ENCODE measurements at regions not wholly inside any gene's neighbourhood (a gene's known extent, or its start where the extent isn't known, plus 50 kb on each side); places are given as distances from the start of the nearest gene placed in this dataset.

DNA sequence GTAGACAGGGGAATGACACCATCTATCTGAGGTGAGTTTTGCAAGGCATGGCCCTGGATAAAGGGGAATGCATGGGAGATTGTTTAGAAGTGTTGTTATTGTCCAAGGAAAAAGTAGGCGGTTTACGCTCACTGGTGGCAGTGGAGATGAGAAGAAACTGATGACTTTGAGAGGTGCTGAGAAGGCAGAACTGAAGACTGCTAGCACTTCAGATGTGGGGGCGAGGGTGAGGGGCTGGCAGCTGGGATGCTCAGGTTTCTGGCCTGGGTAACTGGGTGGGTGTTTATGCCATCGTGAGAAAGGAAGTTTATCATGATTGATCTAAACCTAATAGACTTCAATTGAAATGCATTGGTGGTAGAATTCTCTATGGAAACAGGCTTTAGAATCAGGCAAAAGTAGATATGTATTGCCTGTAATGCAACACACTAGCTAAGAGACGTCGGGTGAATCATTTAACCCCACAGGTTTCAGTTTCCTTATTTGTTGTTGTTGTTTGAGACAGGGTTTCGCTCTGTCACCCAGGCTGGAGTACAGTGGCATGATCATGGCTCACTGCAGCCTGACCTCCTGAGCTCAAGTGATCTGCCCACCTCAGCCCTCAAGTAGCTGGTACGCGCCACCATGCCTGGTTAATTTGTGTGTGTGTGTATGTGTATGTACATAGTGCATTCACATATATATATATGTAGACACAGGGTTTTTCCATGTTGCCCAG, 123.5 kb downstream of the SLC24A2 start:
- Histone ChIP-seq H3K9ac (no peak overlapping the region), H3K4me1 (peaks cover 0 to 15% (median 7%) of the 10 kb centered on the region in 10 experiments; a peak in 8 of 20 replicates), H3K9me3 (replicated peaks in 1 of 11) (no peaks in the 10 kb centered on the region), H3K27ac (peak overlapping the region in 2 of 11 experiments; percentile 7 to 38; a peak in 2 of 22 replicates), H3K4me2 (peak overlapping the region in 6 of 11 experiments; percentile 5 to 58 (median 26); a peak in 7 of 22 replicates), H4K20me1 (no peaks in the 10 kb centered on the region), H3K4me3 (no peak overlapping the region), H3K36me3 (no peaks in the 10 kb centered on the region), H3K27me3 (no peaks in the 10 kb centered on the region)
- TF ChIP-seq Cebpa-rat (IDR thresholded peaks at IDR 0.05): no peak

DNA sequence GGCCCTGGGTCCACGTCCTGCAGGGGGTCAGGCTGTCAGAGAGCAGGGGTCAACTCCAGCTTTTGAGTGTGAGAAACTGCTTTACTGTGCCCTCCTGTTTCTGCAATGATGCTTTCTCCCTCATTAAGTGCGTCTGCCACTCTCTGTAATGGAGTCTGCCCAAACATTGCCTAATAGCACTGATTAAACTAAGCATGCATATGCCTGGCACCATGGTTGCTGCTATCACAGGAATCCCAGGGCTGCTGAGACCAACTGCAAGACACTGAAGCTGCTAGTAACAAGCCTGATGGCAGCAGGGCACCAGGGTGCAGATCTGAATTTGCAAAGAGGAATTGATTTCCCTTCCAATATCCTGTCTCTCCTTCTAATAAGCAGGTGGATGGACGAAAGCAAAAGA, 125.3 kb downstream of the SLC24A2 start:
- Histone ChIP-seq H3K4me1 (peaks cover 0 to 20% (median 7%) of the 10 kb centered on the region in 10 experiments; a peak in 8 of 20 replicates), H4K20me1 (no peaks in the 10 kb centered on the region), H3K36me3 (no peaks in the 10 kb centered on the region), H3K9me3 (replicated peaks in 1 of 11) (no peaks in the 10 kb centered on the region), H3K9ac (no peak overlapping the region), H3K27ac (no peak overlapping the region), H3K4me3 (no peak overlapping the region), H3K27me3 (no peaks in the 10 kb centered on the region), H3K4me2 (no peak overlapping the region)
- TF ChIP-seq Cebpa-rat (IDR thresholded peaks at IDR 0.05): no peak

DNA sequence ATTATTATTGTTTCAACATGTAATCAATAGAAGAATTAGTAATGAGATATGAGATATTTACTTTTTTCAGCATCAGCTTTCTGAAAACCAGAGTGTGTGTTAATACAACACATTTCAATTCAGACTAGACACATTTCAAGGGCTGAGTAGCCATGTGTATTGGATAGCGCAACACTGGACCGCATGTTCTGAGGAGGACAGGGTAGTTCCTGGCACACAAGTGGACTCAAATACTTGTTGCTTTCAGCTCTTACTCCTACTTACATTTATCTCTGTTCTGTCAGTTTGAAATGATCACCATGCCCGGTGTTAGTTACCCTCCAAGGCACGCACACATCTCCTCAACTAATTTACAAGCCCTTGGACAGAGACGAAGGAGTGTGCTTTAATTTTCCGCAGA, 126.6 kb downstream of the SLC24A2 start:
- Histone ChIP-seq H3K4me1 (peaks cover 0 to 20% (median 7%) of the 10 kb centered on the region in 10 experiments; a peak in 8 of 20 replicates), H3K9ac (no peak overlapping the region), H4K20me1 (no peaks in the 10 kb centered on the region), H3K27me3 (no peaks in the 10 kb centered on the region), H3K36me3 (no peaks in the 10 kb centered on the region), H3K4me2 (no peak overlapping the region), H3K9me3 (replicated peaks in 1 of 11) (no peaks in the 10 kb centered on the region), H3K4me3 (no peak overlapping the region), H3K27ac (no peak overlapping the region)
- no peak for TF ChIP-seq Cebpa-rat (IDR thresholded peaks at IDR 0.05)

DNA sequence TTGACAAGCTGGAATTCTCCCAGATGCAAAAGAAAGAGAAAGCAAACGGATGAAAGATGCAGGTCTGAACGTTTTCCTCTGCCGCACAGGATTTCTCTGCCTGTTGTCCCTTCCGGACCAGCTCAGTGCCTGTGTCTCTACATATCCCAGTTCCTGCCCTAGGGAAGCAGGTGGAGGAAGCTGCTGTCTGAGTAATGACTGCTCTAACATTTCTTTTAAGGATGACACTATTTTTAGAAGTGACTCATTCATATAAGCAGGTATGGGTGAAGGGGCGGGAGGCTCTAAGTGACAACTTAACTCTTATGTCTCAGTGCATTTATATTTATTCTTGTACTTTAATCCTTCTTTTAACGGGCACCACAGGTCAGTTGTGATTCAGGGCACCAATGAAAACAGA, 128.8 kb downstream of the SLC24A2 start:
- Histone ChIP-seq H3K4me1 (peaks cover 4 to 28% (median 7%) of the 10 kb centered on the region in 10 experiments; a peak in 13 of 20 replicates), H4K20me1 (no peaks in the 10 kb centered on the region), H3K9me3 (replicated peaks in 1 of 11) (no peaks in the 10 kb centered on the region), H3K4me3 (no peak overlapping the region), H3K27ac (no peak overlapping the region), H3K27me3 (no peaks in the 10 kb centered on the region), H3K4me2 (0 out of 22 replicates have a peak overlapping the region, but pooled peaks of 1 of the 11 experiments have one; percentile 2), H3K36me3 (no peaks in the 10 kb centered on the region), H3K9ac (no peak overlapping the region)
- TF ChIP-seq Cebpa-rat (IDR thresholded peaks at IDR 0.05): no peak

DNA sequence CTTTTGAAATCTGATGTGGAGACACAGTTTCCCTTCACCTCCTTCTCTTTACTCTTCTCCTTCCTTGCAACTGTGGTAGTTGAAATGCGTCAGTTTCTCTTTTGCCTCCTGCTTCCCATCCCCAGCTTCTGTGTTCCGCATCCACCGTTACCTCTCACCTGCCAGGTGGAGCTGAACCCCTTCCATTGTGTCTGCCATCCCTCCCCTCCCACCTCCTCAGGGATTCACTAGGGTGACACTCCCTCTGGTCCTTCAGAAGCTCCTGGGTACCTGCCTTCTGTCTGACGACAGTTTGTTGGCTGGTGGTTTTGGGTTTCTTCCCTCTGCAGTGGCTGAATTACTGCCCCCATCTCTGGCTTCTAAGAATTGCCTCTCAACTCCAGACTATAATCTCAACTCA, 132.1 kb downstream of the SLC24A2 start:
- Histone ChIP-seq H3K9ac (no peak overlapping the region), H4K20me1 (no peaks in the 10 kb centered on the region), H3K27me3 (no peaks in the 10 kb centered on the region), H3K4me1 (peaks cover 4 to 24% (median 7%) of the 10 kb centered on the region in 10 experiments; a peak in 12 of 20 replicates), H3K4me2 (peak overlapping the region in 2 of 11 experiments; percentile 2 to 11; a peak in 2 of 22 replicates), H3K9me3 (replicated peaks in 1 of 11) (no peaks in the 10 kb centered on the region), H3K27ac (no peak overlapping the region), H3K4me3 (no peak overlapping the region), H3K36me3 (no peaks in the 10 kb centered on the region)
- no peak for TF ChIP-seq Cebpa-rat (IDR thresholded peaks at IDR 0.05)

DNA sequence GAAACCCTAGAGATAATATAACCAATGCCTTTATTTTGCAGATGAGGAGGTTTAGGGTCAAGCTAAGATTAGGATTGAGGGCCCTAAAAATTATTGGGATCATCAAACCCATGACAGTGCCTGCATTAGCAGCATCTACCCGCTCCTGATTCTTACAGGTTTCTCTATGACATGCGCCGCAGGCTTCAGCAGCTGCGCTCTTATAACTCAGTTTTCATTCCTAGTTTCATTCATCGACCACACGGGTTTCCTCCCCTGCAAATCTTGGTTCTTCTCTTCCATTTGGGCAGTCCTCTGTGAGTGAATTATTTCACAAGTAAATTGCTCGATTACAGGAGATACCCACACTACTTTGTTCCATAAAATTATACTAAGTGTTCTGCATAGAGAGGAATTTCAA, 137.2 kb downstream of the SLC24A2 start:
- Histone ChIP-seq H3K9ac (no peak overlapping the region), H3K4me2 (no peak overlapping the region)
- no peak for TF ChIP-seq Cebpa-rat (IDR thresholded peaks at IDR 0.05)

DNA sequence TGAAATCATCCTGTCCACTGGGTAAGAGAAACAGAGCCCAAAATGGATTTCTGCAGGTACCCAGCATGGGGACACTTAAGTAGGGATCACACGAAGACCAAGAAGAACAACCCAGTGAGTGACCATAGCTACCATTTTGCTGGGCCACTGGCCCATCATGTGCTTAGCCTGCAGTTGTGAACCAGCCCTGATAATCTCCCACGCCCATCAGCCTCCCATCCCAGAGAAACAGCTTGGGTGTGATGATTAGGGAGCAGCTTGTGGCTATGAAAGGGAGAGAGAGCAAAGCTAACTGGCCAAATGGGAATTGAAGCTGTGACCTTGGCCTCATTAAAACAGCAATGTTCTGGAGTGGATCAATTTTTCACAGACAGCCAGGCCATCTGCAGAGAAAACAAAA, 138.5 kb downstream of the SLC24A2 start:
- no peak overlapping the region for H3K4me3 ChIP-seq
- H3K9me3 ChIP-seq (replicated peaks in 1 of 11): no peaks in the 10 kb centered on the region
- no peaks in the 10 kb centered on the region for H3K27me3 ChIP-seq
- H3K4me1 ChIP-seq: peaks cover 0 to 29% (median 17%) of the 10 kb centered on the region in 10 experiments; a peak in 14 of 20 replicates
- H3K4me2 ChIP-seq: no peak overlapping the region
- H4K20me1 ChIP-seq: no peaks in the 10 kb centered on the region
- no peak overlapping the region for H3K9ac ChIP-seq
- H3K36me3 ChIP-seq: no peaks in the 10 kb centered on the region
- TF ChIP-seq Cebpa-rat (IDR thresholded peaks at IDR 0.05): no peak
- H3K27ac ChIP-seq: no peak overlapping the region

More for the DNA sequence above, 137.2 kb downstream of the SLC24A2 start:
- H3K4me3 ChIP-seq: no peak overlapping the region
- H3K36me3 ChIP-seq: no peaks in the 10 kb centered on the region
- H3K27ac ChIP-seq: no peak overlapping the region
- peaks cover 5 to 42% (median 21%) of the 10 kb centered on the region in 10 experiments; a peak in 15 of 20 replicates for H3K4me1 ChIP-seq
- no peaks in the 10 kb centered on the region for H4K20me1 ChIP-seq
- no peaks in the 10 kb centered on the region for H3K27me3 ChIP-seq
- H3K9me3 ChIP-seq (replicated peaks in 1 of 11): no peaks in the 10 kb centered on the region

DNA sequence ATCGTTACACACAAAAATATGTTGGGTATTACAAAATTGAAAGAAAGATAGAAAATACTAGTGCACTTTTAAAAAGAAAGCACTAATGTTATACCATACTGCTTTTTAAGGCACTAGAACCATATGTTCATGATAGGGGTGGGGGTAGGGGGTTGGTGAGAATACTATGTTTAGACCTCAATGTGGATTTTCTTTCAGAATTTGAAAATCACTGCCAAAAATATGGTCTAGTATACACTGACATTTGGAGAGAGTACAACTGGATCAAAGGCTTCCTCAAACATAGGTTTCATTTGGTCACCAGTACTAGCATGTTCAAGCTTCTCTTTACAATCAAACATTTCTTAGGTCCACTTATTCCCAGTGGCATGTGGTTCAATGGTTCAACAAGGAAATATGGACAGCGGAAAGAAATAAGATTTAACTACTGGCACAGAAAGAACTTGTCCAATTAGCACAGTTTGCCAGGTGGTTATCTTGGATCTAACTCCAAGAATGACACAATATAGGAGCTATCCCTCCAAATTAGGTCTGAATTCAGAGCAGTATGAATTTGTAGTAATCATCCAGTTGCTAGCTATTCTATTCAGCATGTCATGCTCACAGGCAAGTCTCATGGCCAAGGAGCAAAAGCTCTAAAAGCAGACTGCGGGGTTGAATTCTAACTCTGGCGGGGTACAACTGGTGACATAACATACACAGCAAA, 139.3 kb downstream of the SLC24A2 start:
- TF ChIP-seq Cebpa-rat (IDR thresholded peaks at IDR 0.05): no peak
- peak overlapping the region in 7 of 11 experiments; percentile 27 to 78 (median 55); a peak in 12 of 22 replicates for H3K4me2 ChIP-seq

DNA sequence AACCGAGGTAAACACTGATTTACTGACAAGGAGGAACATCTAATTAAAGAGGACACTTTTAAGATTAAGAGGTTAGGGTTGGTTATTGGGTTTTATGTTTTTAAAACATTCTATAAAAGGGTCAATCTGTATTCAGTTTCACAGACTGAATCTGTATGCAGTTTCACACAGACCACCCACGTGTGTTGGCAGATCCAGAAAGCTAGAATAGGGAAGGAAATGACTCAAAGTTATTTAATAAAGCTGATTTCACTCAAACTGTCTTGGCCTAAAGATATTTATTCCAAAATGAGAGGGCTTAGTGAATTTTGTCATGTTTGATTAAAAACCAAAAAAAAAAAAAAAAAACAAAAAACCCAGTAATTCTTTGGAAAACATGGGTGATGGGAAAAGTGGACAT, 140.2 kb downstream of the SLC24A2 start:
- Histone ChIP-seq H4K20me1 (no peaks in the 10 kb centered on the region), H3K27me3 (no peaks in the 10 kb centered on the region), H3K4me3 (no peak overlapping the region), H3K4me1 (peaks cover 0 to 27% (median 17%) of the 10 kb centered on the region in 10 experiments; a peak in 12 of 20 replicates), H3K27ac (peak overlapping the region in 4 of 11 experiments; percentile 31 to 53 (median 40); a peak in 7 of 22 replicates), H3K4me2 (peak overlapping the region in 8 of 11 experiments; percentile 27 to 78 (median 52); a peak in 15 of 22 replicates), H3K9me3 (replicated peaks in 1 of 11) (no peaks in the 10 kb centered on the region), H3K36me3 (no peaks in the 10 kb centered on the region), H3K9ac (peak overlapping the region in 1 of 11 experiments; percentile 9; a peak in 1 of 22 replicates)
- TF ChIP-seq Cebpa-rat (IDR thresholded peaks at IDR 0.05): no peak

More for the DNA sequence above, 139.3 kb downstream of the SLC24A2 start:
- H3K27ac ChIP-seq: peak overlapping the region in 3 of 11 experiments; percentile 31 to 53 (median 37); a peak in 6 of 22 replicates
- no peaks in the 10 kb centered on the region for H3K9me3 ChIP-seq (replicated peaks in 1 of 11)
- peaks cover 0 to 27% (median 17%) of the 10 kb centered on the region in 10 experiments; a peak in 12 of 20 replicates for H3K4me1 ChIP-seq
- H4K20me1 ChIP-seq: no peaks in the 10 kb centered on the region
- H3K4me3 ChIP-seq: no peak overlapping the region
- H3K36me3 ChIP-seq: no peaks in the 10 kb centered on the region
- H3K27me3 ChIP-seq: no peaks in the 10 kb centered on the region
- H3K9ac ChIP-seq: 0 out of 22 replicates have a peak overlapping the region, but pooled peaks of 1 of the 11 experiments have one; percentile 9

All from BLaER1 treated with 17β-estradiol and CSF1 and Interleukin-3, amounts not matched to agents 10 nM and 100 nM (cell line).